ENCODE measurements at regions not wholly inside any gene's neighbourhood (a gene's known extent, or its start where the extent isn't known, plus 50 kb on each side); places are given as distances from the start of the nearest gene placed in this dataset.

- peaks cover 0 to 12% of the 10 kb centered on the region in 2 donors for H3K27me3 ChIP-seq
- no peaks in the 10 kb centered on the region for H3K4me1 ChIP-seq
Observed at GRCh38 chr11:31881825-31882224, 70.7 kb upstream of the PAX6 start.

GRCh38 chr11:31879681-31880080 is 68.6 kb upstream of the PAX6 start:
- H3K27me3 ChIP-seq = peaks cover 0 to 15% of the 10 kb centered on the region in 2 donors
- no peaks in the 10 kb centered on the region for H3K36me3 ChIP-seq
- H3K4me1 ChIP-seq = no peaks in the 10 kb centered on the region
- H3K27ac ChIP-seq = no peak overlapping the region
- no peaks in the 10 kb centered on the region for H3K9me3 ChIP-seq
- no peak overlapping the region for H3K4me3 ChIP-seq
- intact Hi-C loops (cut with DNase I; ENCODE audit: low total_unique reads) = no loop called here
- TF ChIP-seq CTCF (IDR thresholded peaks at IDR 0.05) = no peak
- DNase-seq = no peak

More at GRCh38 chr11:31881825-31882224, 70.7 kb upstream of the PAX6 start:
- no peak overlapping the region for H3K27ac ChIP-seq
- H3K4me3 ChIP-seq = no peak overlapping the region
- TF ChIP-seq CTCF (IDR thresholded peaks at IDR 0.05) = no peak
- DNase-seq = no peak
- intact Hi-C loops (cut with DNase I; ENCODE audit: low total_unique reads) = no loop called here
- no peaks in the 10 kb centered on the region for H3K9me3 ChIP-seq
- no peaks in the 10 kb centered on the region for H3K36me3 ChIP-seq

- Histone ChIP-seq H3K4me1 (no peaks in the 10 kb centered on the region), H3K36me3 (no peaks in the 10 kb centered on the region)
- intact Hi-C loops (cut with DNase I; ENCODE audit: low total_unique reads) = no loop called here
Observed at GRCh38 chr11:31877863-31878262, 66.7 kb upstream of the PAX6 start.

GRCh38 chr11:31877083-31877482 is 66.0 kb upstream of the PAX6 start:
- peaks cover 0 to 14% of the 10 kb centered on the region in 2 donors for H3K27me3 ChIP-seq
- H3K4me3 ChIP-seq = no peak overlapping the region
- H3K9me3 ChIP-seq = no peaks in the 10 kb centered on the region
- H3K27ac ChIP-seq = no peak overlapping the region
- no peaks in the 10 kb centered on the region for H3K36me3 ChIP-seq
- intact Hi-C loops (cut with DNase I; ENCODE audit: low total_unique reads) = no loop called here
- no peak for DNase-seq
- no peaks in the 10 kb centered on the region for H3K4me1 ChIP-seq
- TF ChIP-seq CTCF (IDR thresholded peaks at IDR 0.05) = no peak

More at GRCh38 chr11:31877863-31878262, 66.7 kb upstream of the PAX6 start:
- H3K4me3 ChIP-seq = no peak overlapping the region
- H3K27me3 ChIP-seq = peaks cover 0 to 16% of the 10 kb centered on the region in 2 donors
- no peak for DNase-seq
- no peaks in the 10 kb centered on the region for H3K9me3 ChIP-seq
- no peak for TF ChIP-seq CTCF (IDR thresholded peaks at IDR 0.05)
- no peak overlapping the region for H3K27ac ChIP-seq

DNA sequence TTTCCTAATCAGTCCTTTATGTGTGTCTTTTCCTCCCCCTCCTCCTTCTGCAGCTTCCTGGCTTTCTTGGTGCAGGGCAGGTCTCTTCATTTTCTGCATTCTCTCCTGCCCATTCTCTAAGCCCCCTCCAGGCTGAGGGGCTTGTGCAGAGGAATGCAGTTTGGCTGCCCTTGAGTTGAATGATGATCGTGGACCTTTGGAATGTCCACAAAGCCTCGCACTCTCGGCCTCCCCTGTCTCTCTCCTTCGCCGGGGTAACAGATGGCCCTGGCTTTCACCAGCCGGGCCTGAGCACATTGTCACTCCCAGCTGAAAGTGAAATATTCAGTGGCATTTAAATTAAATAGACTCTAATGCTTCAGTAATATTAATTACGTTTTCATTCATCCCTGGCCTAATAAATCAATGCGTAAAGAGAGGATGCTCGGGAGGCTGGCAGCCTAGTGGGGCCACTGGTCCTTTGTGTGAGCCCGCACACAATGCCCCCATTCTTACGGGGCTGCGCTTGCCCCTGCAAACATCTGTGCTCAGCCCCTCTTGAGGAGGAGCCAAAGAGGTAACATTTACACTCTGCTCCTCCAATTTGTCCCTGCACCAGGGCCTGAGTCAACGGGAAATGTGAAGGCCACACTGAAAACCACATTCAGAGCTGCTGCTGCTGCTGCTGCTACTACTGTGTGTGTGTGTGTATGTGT is 64.9 kb upstream of the PAX6 start:
- Histone ChIP-seq H3K4me3 (no peak overlapping the region), H3K27ac (no peak overlapping the region)

More for the DNA sequence above, 64.9 kb upstream of the PAX6 start:
- no peak for TF ChIP-seq CTCF (IDR thresholded peaks at IDR 0.05)
- intact Hi-C loops (cut with DNase I; ENCODE audit: low total_unique reads) = no loop called here
- Histone ChIP-seq H3K27me3 (peaks cover 0 to 24% of the 10 kb centered on the region in 2 donors), H3K36me3 (no peaks in the 10 kb centered on the region), H3K4me1 (peaks cover 0 to 6% (median 0%) of the 10 kb centered on the region in 4 donors), H3K9me3 (no peaks in the 10 kb centered on the region)
- DNase-seq = no peak

Data from tibial artery (tissue), 4 donors.